ENCODE measurements at regions not wholly inside any gene's neighbourhood (a gene's known extent, or its start where the extent isn't known, plus 50 kb on each side); places are given as distances from the start of the nearest gene placed in this dataset.

- DNase-seq (no peak), ATAC-seq (ENCODE audit: insufficient read depth, low FRiP score) (no peak)
- Histone ChIP-seq H3K4me1 (ENCODE audit: control insufficient read depth in 5 of 5, insufficient read depth in 5 of 5, low read length in 5 of 5) (no peaks in the 10 kb centered on the region), H3K36me3 (ENCODE audit: control insufficient read depth in 4 of 4, insufficient read depth in 4 of 4, low read length in 4 of 4) (no peaks in the 10 kb centered on the region), H3K9me3 (ENCODE audit: control insufficient read depth in 4 of 4, insufficient read depth in 3 of 4, low read length in 3 of 4) (no peaks in the 10 kb centered on the region), H3K9ac (ENCODE audit: insufficient read depth in 1 of 2, low read length in 2 of 2) (no peak overlapping the region), H3K27me3 (ENCODE audit: control insufficient read depth in 3 of 3, insufficient read depth in 3 of 3, low read length in 2 of 3) (no peaks in the 10 kb centered on the region), H3K4me3 (no peak overlapping the region), H3K27ac (ENCODE audit: low read depth in 1 of 2, low read length in 1 of 2) (no peak overlapping the region)
- 70 to 72% methylated on average over 2 of the region's 2 CpGs for WGBS, 2 donors
- no peak for TF ChIP-seq CTCF (IDR thresholded peaks at IDR 0.05; ENCODE audit: control extremely low read depth, extremely low read depth)
Measured at GRCh38 chr2:107306881-107307280, 420.9 kb upstream of the ST6GAL2 start.

GRCh38 chr2:107308835-107309234 lies 422.9 kb upstream of the ST6GAL2 start:
- no peak for TF ChIP-seq CTCF (IDR thresholded peaks at IDR 0.05; ENCODE audit: control extremely low read depth, extremely low read depth)
- no peaks in the 10 kb centered on the region for H3K36me3 ChIP-seq (ENCODE audit: control insufficient read depth in 4 of 4, insufficient read depth in 4 of 4, low read length in 4 of 4)
- no peaks in the 10 kb centered on the region for H3K27me3 ChIP-seq (ENCODE audit: control insufficient read depth in 3 of 3, insufficient read depth in 3 of 3, low read length in 2 of 3)
- no peaks in the 10 kb centered on the region for H3K9me3 ChIP-seq (ENCODE audit: control insufficient read depth in 4 of 4, insufficient read depth in 3 of 4, low read length in 3 of 4)
- WGBS, 2 donors: 79 to 96% methylated on average over 1 of the region's 1 CpG
- H3K27ac ChIP-seq (ENCODE audit: low read depth in 1 of 2, low read length in 1 of 2): no peak overlapping the region
- no peak for ATAC-seq (ENCODE audit: insufficient read depth, low FRiP score)
- no peaks in the 10 kb centered on the region for H3K4me1 ChIP-seq (ENCODE audit: control insufficient read depth in 5 of 5, insufficient read depth in 5 of 5, low read length in 5 of 5)
- no peak overlapping the region for H3K9ac ChIP-seq (ENCODE audit: insufficient read depth in 1 of 2, low read length in 2 of 2)
- H3K4me3 ChIP-seq: no peak overlapping the region
- DNase-seq: no peak

- DNase-seq: no peak
- no peak overlapping the region for H3K9ac ChIP-seq (ENCODE audit: insufficient read depth in 1 of 2, low read length in 2 of 2)
- H3K27me3 ChIP-seq (ENCODE audit: control insufficient read depth in 3 of 3, insufficient read depth in 3 of 3, low read length in 2 of 3): no peaks in the 10 kb centered on the region
- no peak for TF ChIP-seq CTCF (IDR thresholded peaks at IDR 0.05; ENCODE audit: control extremely low read depth, extremely low read depth)
- no peaks in the 10 kb centered on the region for H3K36me3 ChIP-seq (ENCODE audit: control insufficient read depth in 4 of 4, insufficient read depth in 4 of 4, low read length in 4 of 4)
- 94 to 95% methylated on average over 4 of the region's 4 CpGs for WGBS, 2 donors
- no peak overlapping the region for H3K4me3 ChIP-seq
- no peaks in the 10 kb centered on the region for H3K9me3 ChIP-seq (ENCODE audit: control insufficient read depth in 4 of 4, insufficient read depth in 3 of 4, low read length in 3 of 4)
- no peak for ATAC-seq (ENCODE audit: insufficient read depth, low FRiP score)
- no peaks in the 10 kb centered on the region for H3K4me1 ChIP-seq (ENCODE audit: control insufficient read depth in 5 of 5, insufficient read depth in 5 of 5, low read length in 5 of 5)
- H3K27ac ChIP-seq (ENCODE audit: low read depth in 1 of 2, low read length in 1 of 2): no peak overlapping the region
Measured at GRCh38 chr2:107312240-107312639, 426.3 kb upstream of the ST6GAL2 start.

GRCh38 chr2:107313316-107313715 lies 427.3 kb upstream of the ST6GAL2 start:
- Histone ChIP-seq H3K27me3 (ENCODE audit: control insufficient read depth in 3 of 3, insufficient read depth in 3 of 3, low read length in 2 of 3) (no peaks in the 10 kb centered on the region), H3K4me3 (no peak overlapping the region), H3K9me3 (ENCODE audit: control insufficient read depth in 4 of 4, insufficient read depth in 3 of 4, low read length in 3 of 4) (no peaks in the 10 kb centered on the region), H3K36me3 (ENCODE audit: control insufficient read depth in 4 of 4, insufficient read depth in 4 of 4, low read length in 4 of 4) (no peaks in the 10 kb centered on the region), H3K9ac (ENCODE audit: insufficient read depth in 1 of 2, low read length in 2 of 2) (no peak overlapping the region), H3K27ac (ENCODE audit: low read depth in 1 of 2, low read length in 1 of 2) (no peak overlapping the region), H3K4me1 (ENCODE audit: control insufficient read depth in 5 of 5, insufficient read depth in 5 of 5, low read length in 5 of 5) (no peaks in the 10 kb centered on the region)
- DNase-seq: no peak
- WGBS, 2 donors: 56 to 58% methylated on average over 1 of the region's 1 CpG
- ATAC-seq (ENCODE audit: insufficient read depth, low FRiP score): no peak
- no peak for TF ChIP-seq CTCF (IDR thresholded peaks at IDR 0.05; ENCODE audit: control extremely low read depth, extremely low read depth)
